ENCODE measurements at regions not wholly inside any gene's neighbourhood (a gene's known extent, or its start where the extent isn't known, plus 50 kb on each side); places are given as distances from the start of the nearest gene placed in this dataset.

GRCh38 chr2:396903-397302, 109.0 kb upstream of the ALKAL2 start:
- no peak for TF ChIP-seq SP1 (IDR thresholded peaks at IDR 0.05; ENCODE audit: low read depth, low read length)
- TF ChIP-seq JUN (IDR thresholded peaks at IDR 0.05; ENCODE audit: low read depth, low read length) = no peak
- no peak for TF ChIP-seq RAD21 (IDR thresholded peaks at IDR 0.05 in 1 of 2, conservative IDR thresholded peaks at IDR 0.05 in 1 of 2; ENCODE audit: low read depth in 2 of 2, low read length in 2 of 2)
